Stimulated activated CD4-positive, alpha-beta T cell treated with anti-CD3 and anti-CD28 coated beads, Interleukin-4, amount 100 ng/mL, for 1 hour (primary cell): ENCODE measurements at regions not wholly inside any gene's neighbourhood (a gene's known extent, or its start where the extent isn't known, plus 50 kb on each side); places are given as distances from the start of the nearest gene placed in this dataset.

Experiments
- DNase-seq: peaks from one replicate; pipeline ENCODE4 v3.0.0-alpha.2; 2020

DNA sequence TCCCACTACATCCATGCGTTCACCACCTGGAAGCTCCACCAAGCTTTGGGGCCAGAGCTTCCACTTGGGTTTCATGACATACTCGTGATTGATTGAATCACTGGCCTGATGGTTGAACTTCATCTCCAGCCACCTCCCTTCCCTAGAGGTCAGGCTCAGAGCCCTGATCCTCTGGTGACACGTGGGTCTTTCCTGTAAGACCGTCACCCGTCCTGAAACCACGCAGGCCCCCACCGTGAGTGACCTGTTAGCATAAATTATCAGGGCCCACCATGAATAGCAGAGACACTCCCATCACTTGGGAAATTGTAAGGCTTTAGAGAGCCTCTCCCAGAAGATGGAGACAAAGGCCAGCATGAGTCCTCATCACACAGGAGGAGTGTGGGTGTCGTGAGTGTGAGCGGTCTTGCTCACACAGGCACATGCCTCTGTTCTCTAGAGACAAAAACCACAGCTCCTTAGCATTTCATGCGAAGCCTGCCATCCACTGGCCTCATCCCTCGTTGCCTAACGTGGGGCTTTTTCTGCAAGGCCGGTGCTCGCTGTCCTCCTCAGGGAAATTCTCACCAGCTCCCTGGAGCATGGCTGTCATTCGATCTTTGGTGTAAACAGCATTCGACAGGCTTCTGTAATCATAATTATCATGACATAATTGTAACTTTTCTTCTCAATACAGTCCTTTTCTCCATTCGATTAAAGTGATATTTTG is 65.1 kb upstream of the DUSP22 start:
- no peak for DNase-seq

DNA sequence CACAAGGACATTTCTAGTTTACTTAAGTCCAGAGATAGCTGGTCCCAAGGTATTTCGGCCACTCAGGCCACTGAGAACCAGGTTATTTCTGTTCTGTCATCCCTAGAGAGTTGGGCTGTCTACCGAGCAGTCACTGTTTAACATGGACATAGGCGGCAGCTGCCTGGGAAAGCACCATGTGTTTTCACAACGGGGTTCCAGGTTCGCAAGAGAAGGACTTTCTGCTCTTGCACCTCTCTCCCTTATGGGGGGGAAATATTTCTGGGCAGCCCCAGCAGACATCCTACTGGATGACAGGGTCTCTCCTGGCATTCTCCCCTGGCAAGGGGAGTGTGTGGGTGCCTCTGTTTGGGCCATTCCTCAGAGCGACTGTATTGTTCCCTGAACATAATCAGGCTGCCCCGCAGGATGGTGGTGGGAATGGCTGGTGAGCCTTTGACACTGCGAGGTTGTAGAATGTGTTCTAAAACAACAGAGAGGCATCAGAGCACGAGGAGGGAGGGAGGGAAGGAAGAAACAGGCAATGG is 64.4 kb upstream of the DUSP22 start:
- DNase-seq = no peak

DNA sequence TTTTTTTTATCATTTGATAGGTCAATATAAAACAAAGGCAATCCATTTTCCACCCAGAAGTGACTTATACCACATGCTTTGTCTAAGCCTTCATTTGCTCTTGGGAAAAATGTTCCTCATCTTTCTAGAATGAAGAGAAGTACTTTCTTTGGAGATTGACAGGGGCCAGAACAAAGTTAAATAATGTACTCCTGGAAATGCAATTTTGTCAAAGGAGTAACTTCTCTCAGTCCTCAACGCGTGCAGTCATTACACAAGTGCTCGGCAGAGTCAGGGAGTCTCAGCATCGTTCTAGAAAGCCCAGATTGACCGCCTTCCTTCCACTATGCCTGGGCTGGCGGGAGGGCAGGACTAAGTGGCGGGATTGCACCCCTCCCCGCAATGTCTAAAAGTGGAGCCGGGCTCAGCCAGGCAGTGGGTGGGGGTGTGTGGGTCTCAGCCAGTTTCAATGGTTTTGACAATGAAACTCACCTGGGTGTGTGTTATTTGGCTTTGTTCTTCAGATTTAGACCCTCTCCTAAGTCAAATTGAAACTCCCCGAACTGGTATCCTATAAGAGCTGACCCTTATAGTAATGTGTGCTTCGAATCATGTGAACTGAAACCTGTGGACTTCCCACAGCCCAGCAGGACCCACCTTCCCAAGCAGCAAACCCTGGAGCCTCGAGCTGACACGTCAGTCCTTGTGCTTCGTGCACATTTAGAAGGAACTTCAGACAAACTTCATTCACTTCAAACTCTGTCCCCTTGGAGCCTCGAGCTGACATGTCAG is 63.2 kb upstream of the DUSP22 start:
- DNase-seq = no peak

DNA sequence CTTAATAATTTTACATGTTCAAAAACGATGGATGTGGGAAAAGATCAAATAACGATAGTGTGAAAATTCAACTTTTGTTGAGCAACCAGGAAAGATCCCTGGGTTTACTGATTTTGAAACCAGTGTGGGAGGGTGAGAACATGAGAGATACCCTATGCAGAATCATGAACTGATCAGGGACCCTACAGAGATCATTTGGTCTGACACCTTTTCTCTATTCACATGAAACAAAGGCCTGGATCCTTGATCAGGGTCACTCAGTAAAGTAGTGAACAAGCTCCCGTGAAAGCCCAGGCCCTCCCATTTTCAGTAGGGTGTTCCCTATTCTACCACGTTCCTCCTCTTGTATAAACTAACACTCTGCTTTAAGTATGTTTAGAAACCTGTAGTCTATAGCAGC is 60.5 kb upstream of the DUSP22 start:
- no peak for DNase-seq

DNA sequence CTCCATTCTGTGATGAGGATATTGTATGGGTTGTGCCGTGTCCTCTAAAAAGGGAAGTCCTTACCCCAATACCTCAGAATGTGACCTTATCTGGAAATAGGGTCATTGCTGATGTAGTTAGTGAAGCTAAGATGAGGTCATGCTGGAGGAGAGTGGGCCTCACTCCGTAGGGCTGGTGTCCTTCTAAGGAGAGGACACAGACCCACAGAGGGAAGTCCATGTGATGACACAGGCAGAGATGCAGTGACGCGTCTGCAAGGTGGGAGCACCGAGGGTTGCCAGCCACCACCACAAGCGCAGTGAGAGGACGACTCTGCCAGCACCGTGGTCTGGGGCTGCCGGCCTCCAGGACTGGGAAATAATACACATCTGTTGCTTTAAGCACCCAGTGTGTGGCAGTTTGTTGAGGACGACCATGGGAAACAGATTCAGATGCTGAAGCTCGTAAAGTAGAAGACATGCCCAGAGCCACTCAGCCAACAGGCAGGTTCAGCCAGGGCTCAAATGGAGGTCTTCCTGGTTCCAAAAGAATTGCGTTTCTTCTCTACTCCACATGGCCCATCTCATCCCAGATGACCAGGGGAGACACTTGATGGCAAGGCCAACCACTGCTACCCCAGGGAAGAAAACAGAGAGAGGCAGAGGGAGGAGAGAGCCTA is 59.2 kb upstream of the DUSP22 start:
- no peak for DNase-seq

DNA sequence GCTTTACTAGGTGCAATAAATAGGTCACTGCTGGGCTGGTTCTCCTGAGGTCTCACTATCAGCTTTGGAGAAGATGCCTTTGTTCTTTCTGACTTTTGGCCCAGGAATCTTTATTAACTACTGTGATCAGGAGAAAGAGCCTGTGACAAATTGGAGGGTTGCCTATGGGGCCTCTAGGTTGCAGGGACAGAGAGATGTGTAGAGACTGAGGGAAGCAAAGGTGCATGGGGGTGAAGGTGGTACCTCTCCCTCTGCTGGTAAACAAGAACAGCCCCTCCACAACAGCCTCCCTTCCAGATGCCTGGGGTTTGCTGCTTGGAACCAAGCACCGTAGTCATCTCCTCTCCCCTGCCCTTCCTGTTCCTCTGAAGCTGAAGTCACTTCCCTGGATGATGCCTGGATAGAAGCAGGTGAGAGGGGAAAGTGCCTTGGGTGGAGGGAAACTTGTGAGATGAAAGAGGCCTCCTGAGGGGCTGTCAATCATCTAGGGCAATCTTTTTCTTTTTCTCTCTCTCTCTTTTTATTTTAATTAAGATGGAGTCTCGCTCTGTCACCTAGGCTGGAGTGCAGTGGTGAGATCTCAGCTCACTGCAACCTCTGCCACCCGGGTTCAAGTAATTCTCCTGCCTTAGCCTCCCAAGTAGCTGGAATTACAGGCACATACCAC is 57.4 kb upstream of the DUSP22 start:
- no peak for DNase-seq

DNA sequence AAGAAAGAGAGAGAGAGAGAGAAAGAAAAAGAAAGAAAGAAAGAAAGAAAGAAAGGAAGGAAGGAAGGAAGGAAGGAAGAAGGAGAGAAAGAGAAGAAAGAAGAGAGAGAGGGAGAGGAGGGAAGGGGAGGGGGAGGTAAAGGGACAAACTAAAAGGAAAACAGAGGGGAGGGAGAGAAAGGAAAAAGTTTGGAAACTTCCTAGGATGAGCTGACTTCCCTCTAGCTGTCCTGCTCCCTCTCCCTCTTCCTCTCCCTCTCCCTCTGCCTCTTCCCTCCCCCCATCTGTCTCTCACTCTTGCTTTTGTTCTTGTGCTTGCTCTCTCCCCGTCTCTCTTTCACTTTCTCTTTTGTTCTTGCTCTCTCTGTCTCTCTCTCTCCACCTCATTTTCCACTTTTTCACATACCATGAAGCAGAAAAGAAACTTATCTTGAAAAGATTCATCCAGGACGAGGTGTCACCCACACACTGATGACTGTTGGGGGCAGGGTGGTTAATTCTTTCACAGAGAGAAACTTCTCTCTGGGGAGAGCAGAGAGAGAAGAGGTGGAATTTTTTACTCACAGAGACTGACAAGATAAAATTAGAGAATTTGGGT is 56.4 kb upstream of the DUSP22 start:
- peak; percentile 63 for DNase-seq

DNA sequence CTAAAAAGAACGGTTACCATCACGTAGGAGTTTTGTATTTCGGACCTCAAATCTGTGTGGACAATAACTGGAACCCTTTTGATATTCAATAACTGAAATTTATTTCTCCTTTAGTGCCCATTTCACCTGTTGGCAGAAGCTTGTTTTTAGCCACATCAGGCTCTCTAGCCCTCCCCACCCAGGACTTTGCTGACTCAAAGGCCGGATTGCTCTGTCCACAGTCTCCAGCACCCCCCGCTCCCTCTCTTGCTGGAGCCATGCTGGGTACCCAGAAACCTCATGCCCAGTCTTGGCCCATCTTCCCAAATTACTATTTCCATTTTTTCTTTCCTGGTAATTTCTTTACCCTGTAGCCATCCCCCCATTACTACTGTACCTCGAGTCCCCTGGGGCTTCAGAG is 55.8 kb upstream of the DUSP22 start:
- no peak for DNase-seq

DNA sequence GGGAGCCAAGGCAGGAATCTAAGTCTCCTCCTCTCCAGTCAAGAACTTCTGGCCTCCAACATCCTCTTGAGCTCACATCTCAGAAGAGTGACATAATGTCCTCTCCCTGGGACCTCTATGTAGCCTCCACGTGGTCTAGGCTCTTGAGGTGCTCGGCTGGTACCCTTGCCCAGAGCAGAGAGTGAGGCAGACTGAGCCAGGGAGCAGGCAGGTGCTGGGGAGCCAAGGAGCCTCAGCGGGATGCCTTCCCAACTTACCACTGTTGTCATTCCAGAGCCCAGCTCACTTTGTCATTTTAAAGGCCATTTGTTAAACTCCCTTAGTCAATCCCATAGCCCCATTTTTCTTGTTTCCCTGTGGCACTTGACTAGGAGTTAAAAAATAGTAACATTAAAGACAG is 52.1 kb upstream of the DUSP22 start:
- DNase-seq = no peak

DNA sequence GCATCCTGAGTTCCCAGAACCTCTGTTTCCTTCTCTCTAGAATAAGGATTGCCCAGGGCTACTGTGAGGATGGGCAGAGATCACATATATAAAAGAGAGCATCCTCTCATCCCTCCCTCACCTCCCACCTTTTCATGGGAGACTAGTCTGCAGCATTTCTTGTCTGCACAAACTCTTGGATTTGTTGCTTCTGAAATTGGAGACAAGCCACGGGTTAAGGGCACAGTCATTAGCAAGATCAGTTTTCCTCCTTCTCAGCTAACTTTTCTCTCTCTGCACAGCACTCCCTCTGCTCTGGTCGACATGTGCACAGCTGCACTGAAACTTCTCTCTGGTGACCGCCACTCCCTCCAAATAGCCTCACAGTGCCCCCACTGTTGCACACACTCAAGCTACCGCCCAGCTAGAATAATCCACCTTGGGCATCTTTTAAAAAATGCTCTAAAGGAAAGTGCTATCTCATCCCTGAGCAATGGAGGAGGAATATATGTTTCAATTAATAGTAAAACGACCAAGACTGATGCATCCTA is 50.9 kb upstream of the DUSP22 start:
- no peak for DNase-seq
